ENCODE measurements at regions not wholly inside any gene's neighbourhood (a gene's known extent, or its start where the extent isn't known, plus 50 kb on each side); places are given as distances from the start of the nearest gene placed in this dataset.

GRCh38 chr6:168198302-168199180 lies 119.5 kb upstream of the FRMD1 start:
- DNase-seq (ENCODE audit: extremely low spot score) = no peak
- 86% methylated on average over 21 of the region's 21 CpGs for WGBS
- no peaks in the 10 kb centered on the region for H3K4me1 ChIP-seq (ENCODE audit: insufficient read depth)
- no peaks in the 10 kb centered on the region for H3K36me3 ChIP-seq (ENCODE audit: insufficient read depth)
- H3K4me3 ChIP-seq (ENCODE audit: low read depth, low read length) = no peak overlapping the region
- H3K27ac ChIP-seq (ENCODE audit: low read depth) = no peak overlapping the region

DNA sequence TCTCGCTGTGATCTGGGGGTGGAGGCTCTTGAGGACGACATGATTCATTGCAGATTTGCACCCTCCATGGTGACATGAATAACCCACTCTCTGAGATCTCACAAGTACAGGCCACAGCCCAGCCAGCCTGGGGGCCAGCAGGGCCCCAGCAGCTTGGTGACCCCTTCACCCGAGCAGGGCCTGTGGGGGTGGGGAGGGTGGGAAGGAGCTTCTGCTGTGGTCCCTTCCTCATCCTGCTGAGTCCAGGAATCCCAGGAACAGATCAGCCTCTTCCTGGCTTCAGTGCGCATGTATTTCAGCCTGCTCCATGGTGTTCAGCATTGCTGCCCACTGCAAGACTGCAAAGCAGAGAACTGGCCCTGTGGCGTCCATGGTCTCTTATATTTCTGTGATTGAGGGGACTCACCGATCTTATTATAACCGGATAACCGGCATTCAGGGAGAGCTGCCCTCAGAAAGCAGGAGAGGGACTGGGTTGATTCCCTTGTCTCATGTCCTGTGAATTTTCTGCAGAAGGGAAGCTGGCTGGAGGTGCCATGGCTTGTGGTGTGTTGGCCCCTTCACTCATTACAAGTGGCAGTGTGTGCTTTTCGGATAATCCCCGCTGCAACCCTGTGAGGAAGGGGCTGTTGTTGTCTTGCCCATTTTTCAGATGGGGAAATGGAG lies 118.8 kb upstream of the FRMD1 start:
- Histone ChIP-seq H3K27ac (ENCODE audit: low read depth) (no peak overlapping the region), H3K4me3 (ENCODE audit: low read depth, low read length) (no peak overlapping the region), H3K36me3 (ENCODE audit: insufficient read depth) (no peaks in the 10 kb centered on the region), H3K4me1 (ENCODE audit: insufficient read depth) (no peaks in the 10 kb centered on the region)
- no peak for DNase-seq (ENCODE audit: extremely low spot score)
- WGBS = 78% methylated on average over 10 of the region's 10 CpGs

DNA sequence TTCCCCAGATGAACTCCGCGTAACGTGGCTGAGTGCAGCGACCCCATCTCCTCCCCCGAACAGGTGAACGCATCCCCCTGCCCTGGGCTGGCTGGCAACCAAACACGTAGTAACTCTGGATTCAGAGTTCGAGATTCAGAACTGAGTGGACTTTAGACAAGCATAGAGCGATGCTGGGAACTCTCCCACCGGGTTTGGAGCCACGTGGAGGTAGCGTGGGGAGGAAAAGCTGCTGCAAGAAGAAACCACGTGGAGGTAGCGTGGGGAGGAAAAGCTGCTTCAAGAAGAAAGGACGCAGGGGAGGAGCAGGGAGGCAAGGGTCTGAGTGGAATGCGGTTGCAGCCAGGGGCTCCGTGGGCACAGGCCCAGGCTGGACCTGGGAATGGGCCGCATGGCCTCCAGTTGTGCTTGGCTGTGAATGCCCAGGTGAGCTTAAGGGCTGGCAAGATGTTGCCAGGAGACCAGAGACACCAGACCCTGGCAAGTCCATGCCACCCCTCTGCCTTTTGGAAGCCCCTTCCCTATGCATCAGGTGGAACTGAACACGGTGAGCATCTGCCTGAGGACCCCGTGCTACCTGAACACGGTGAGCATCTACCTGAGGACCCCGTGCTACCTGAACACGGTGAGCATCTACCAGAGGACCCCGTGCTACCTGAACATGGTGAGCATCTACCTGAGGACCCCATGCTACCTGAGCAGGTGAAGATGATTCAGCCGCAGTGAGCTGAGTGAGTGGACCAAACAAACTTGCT lies 118.0 kb upstream of the FRMD1 start:
- Histone ChIP-seq H3K27ac (ENCODE audit: low read depth) (no peak overlapping the region), H3K4me1 (ENCODE audit: insufficient read depth) (no peaks in the 10 kb centered on the region), H3K4me3 (ENCODE audit: low read depth, low read length) (no peak overlapping the region), H3K36me3 (ENCODE audit: insufficient read depth) (no peaks in the 10 kb centered on the region)
- DNase-seq (ENCODE audit: extremely low spot score) = no peak
- 92% methylated on average over 25 of the region's 25 CpGs for WGBS

- WGBS = 50% methylated on average over 14 of the region's 14 CpGs
- H3K4me1 ChIP-seq (ENCODE audit: insufficient read depth) = no peaks in the 10 kb centered on the region
- no peak overlapping the region for H3K4me3 ChIP-seq (ENCODE audit: low read depth, low read length)
- H3K36me3 ChIP-seq (ENCODE audit: insufficient read depth) = no peaks in the 10 kb centered on the region
- DNase-seq (ENCODE audit: extremely low spot score) = no peak
- no peak overlapping the region for H3K27ac ChIP-seq (ENCODE audit: low read depth)
These were observed 117.4 kb upstream of the FRMD1 start for GRCh38 chr6:168196385-168196860.

GRCh38 chr6:168195712-168196111 lies 116.7 kb upstream of the FRMD1 start:
- Histone ChIP-seq H3K4me3 (ENCODE audit: low read depth, low read length) (no peak overlapping the region), H3K27ac (ENCODE audit: low read depth) (no peak overlapping the region), H3K36me3 (ENCODE audit: insufficient read depth) (no peaks in the 10 kb centered on the region), H3K4me1 (ENCODE audit: insufficient read depth) (no peaks in the 10 kb centered on the region)
- DNase-seq (ENCODE audit: extremely low spot score) = no peak
- WGBS = 91% methylated on average over 10 of the region's 10 CpGs

GRCh38 chr6:168194732-168195567 lies 115.9 kb upstream of the FRMD1 start:
- Histone ChIP-seq H3K36me3 (ENCODE audit: insufficient read depth) (no peaks in the 10 kb centered on the region), H3K4me3 (ENCODE audit: low read depth, low read length) (no peak overlapping the region), H3K4me1 (ENCODE audit: insufficient read depth) (no peaks in the 10 kb centered on the region), H3K27ac (ENCODE audit: low read depth) (no peak overlapping the region)
- no peak for DNase-seq (ENCODE audit: extremely low spot score)
- WGBS = 80% methylated on average over 19 of the region's 19 CpGs

- H3K4me3 ChIP-seq (ENCODE audit: low read depth, low read length) = no peak overlapping the region
- no peaks in the 10 kb centered on the region for H3K4me1 ChIP-seq (ENCODE audit: insufficient read depth)
- 87% methylated on average over 42 of the region's 42 CpGs for WGBS
- no peaks in the 10 kb centered on the region for H3K36me3 ChIP-seq (ENCODE audit: insufficient read depth)
- no peak overlapping the region for H3K27ac ChIP-seq (ENCODE audit: low read depth)
- DNase-seq (ENCODE audit: extremely low spot score) = no peak
These were observed 115.1 kb upstream of the FRMD1 start for GRCh38 chr6:168193816-168194721.

- Histone ChIP-seq H3K4me3 (ENCODE audit: low read depth, low read length) (no peak overlapping the region), H3K27ac (ENCODE audit: low read depth) (no peak overlapping the region), H3K36me3 (ENCODE audit: insufficient read depth) (no peaks in the 10 kb centered on the region), H3K4me1 (ENCODE audit: insufficient read depth) (no peaks in the 10 kb centered on the region)
- DNase-seq (ENCODE audit: extremely low spot score) = no peak
- 95% methylated on average over 47 of the region's 47 CpGs for WGBS
These were observed 114.1 kb upstream of the FRMD1 start for GRCh38 chr6:168192901-168193815.

GRCh38 chr6:168192195-168192900 lies 113.3 kb upstream of the FRMD1 start:
- Histone ChIP-seq H3K36me3 (ENCODE audit: insufficient read depth) (no peaks in the 10 kb centered on the region), H3K4me3 (ENCODE audit: low read depth, low read length) (no peak overlapping the region), H3K27ac (ENCODE audit: low read depth) (no peak overlapping the region), H3K4me1 (ENCODE audit: insufficient read depth) (no peaks in the 10 kb centered on the region)
- 75% methylated on average over 16 of the region's 16 CpGs for WGBS
- DNase-seq (ENCODE audit: extremely low spot score) = no peak

- 90% methylated on average over 22 of the region's 22 CpGs for WGBS
- H3K36me3 ChIP-seq (ENCODE audit: insufficient read depth) = no peaks in the 10 kb centered on the region
- no peak for DNase-seq (ENCODE audit: extremely low spot score)
- H3K27ac ChIP-seq (ENCODE audit: low read depth) = no peak overlapping the region
- H3K4me1 ChIP-seq (ENCODE audit: insufficient read depth) = no peaks in the 10 kb centered on the region
- H3K4me3 ChIP-seq (ENCODE audit: low read depth, low read length) = no peak overlapping the region
These were observed 111.8 kb upstream of the FRMD1 start for GRCh38 chr6:168190646-168191443.
